ENCODE measurements at regions not wholly inside any gene's neighbourhood (a gene's known extent, or its start where the extent isn't known, plus 50 kb on each side); places are given as distances from the start of the nearest gene placed in this dataset.

- H3K4me2 ChIP-seq = no peak overlapping the region
- ChIA-PET POLR2A (ENCODE audit: unreplicated experiment) (no interaction called here), CTCF (no interaction called here)
- no peaks in the 10 kb centered on the region for H3K36me3 ChIP-seq (ENCODE audit: low read depth)
- H3K4me1 ChIP-seq (replicated peaks; ENCODE audit: insufficient read depth) = peaks cover 6% of the 10 kb centered on the region; the same call in 1 of the 2 replicates
- no peak overlapping the region for H3K27ac ChIP-seq
- H3K79me2 ChIP-seq (ENCODE audit: low read depth) = no peaks in the 10 kb centered on the region
- no peak overlapping the region for H3K4me3 ChIP-seq
- H4K20me1 ChIP-seq (ENCODE audit: insufficient read depth) = no peaks in the 10 kb centered on the region
- H2AFZ ChIP-seq = peak overlapping the region; percentile 12; the same call in 1 of the 2 replicates
- no peaks in the 10 kb centered on the region for H3K9me2 ChIP-seq (ENCODE audit: insufficient read depth)
- DNase-seq = no peak
- H3F3A ChIP-seq (ENCODE audit: insufficient read depth, low read depth) = peaks cover 6% of the 10 kb centered on the region; the same call in 1 of the 2 replicates
- TF ChIP-seq EZH2 (IDR thresholded peaks at IDR 0.05; ENCODE audit: low read depth) (no peak), CTCF (conservative IDR thresholded peaks at IDR 0.05) (no peak)
- H3K9me3 ChIP-seq (ENCODE audit: insufficient read depth, low read depth) = no peaks in the 10 kb centered on the region
- no peaks in the 10 kb centered on the region for H3K27me3 ChIP-seq (ENCODE audit: insufficient read depth, low read depth)
- no TSS peak for BruUV-seq (replicated peaks)
- intact Hi-C loops (cut with micrococcal nuclease; ENCODE audit: unreplicated experiment) = no loop called here
These were observed 466.6 kb downstream of the LPIN1 start for GRCh38 chr2:12212841-12213597.

- intact Hi-C loops (cut with micrococcal nuclease; ENCODE audit: unreplicated experiment) = no loop called here
- POLR2A ChIA-PET (ENCODE audit: unreplicated experiment) = no interaction called here
- H3K27ac ChIP-seq = no peak overlapping the region
These were observed 470.7 kb downstream of the LPIN1 start for GRCh38 chr2:12217175-12217574.

GRCh38 chr2:12219761-12220160, 473.3 kb downstream of the LPIN1 start:
- TF ChIP-seq EZH2 (IDR thresholded peaks at IDR 0.05; ENCODE audit: low read depth) (no peak), CTCF (conservative IDR thresholded peaks at IDR 0.05) (no peak)
- Histone ChIP-seq H3K9me3 (ENCODE audit: insufficient read depth, low read depth) (peaks cover 16% of the 10 kb centered on the region; the same call in 1 of the 2 replicates), H3K4me1 (replicated peaks; ENCODE audit: insufficient read depth) (no peaks in the 10 kb centered on the region), H3K4me3 (no peak overlapping the region), H3K4me2 (no peak overlapping the region), H3K27ac (no peak overlapping the region), H3K36me3 (ENCODE audit: low read depth) (no peaks in the 10 kb centered on the region), H3F3A (ENCODE audit: insufficient read depth, low read depth) (no peaks in the 10 kb centered on the region), H4K20me1 (ENCODE audit: insufficient read depth) (no peaks in the 10 kb centered on the region), H3K27me3 (ENCODE audit: insufficient read depth, low read depth) (no peaks in the 10 kb centered on the region), H2AFZ (no peak overlapping the region), H3K79me2 (ENCODE audit: low read depth) (no peaks in the 10 kb centered on the region), H3K9me2 (ENCODE audit: insufficient read depth) (no peaks in the 10 kb centered on the region)
- DNase-seq = no peak
- BruUV-seq (replicated peaks) = no TSS peak
- ChIA-PET POLR2A (ENCODE audit: unreplicated experiment) (no interaction called here), CTCF (no interaction called here)
- intact Hi-C loops (cut with micrococcal nuclease; ENCODE audit: unreplicated experiment) = no loop called here

More at GRCh38 chr2:12217175-12217574, 470.7 kb downstream of the LPIN1 start:
- Histone ChIP-seq H3K4me1 (replicated peaks; ENCODE audit: insufficient read depth) (peaks cover 6% of the 10 kb centered on the region; the same call in 1 of the 2 replicates), H3K27me3 (ENCODE audit: insufficient read depth, low read depth) (no peaks in the 10 kb centered on the region), H3K9me3 (ENCODE audit: insufficient read depth, low read depth) (no peaks in the 10 kb centered on the region), H2AFZ (no peak overlapping the region), H3K9me2 (ENCODE audit: insufficient read depth) (no peaks in the 10 kb centered on the region), H3F3A (ENCODE audit: insufficient read depth, low read depth) (peaks cover 6% of the 10 kb centered on the region; the same call in 1 of the 2 replicates), H3K79me2 (ENCODE audit: low read depth) (no peaks in the 10 kb centered on the region), H3K4me3 (no peak overlapping the region), H4K20me1 (ENCODE audit: insufficient read depth) (no peaks in the 10 kb centered on the region), H3K4me2 (no peak overlapping the region), H3K36me3 (ENCODE audit: low read depth) (no peaks in the 10 kb centered on the region)
- no TSS peak for BruUV-seq (replicated peaks)
- DNase-seq = no peak
- CTCF ChIA-PET = no interaction called here
- TF ChIP-seq EZH2 (IDR thresholded peaks at IDR 0.05; ENCODE audit: low read depth) (no peak), CTCF (conservative IDR thresholded peaks at IDR 0.05) (no peak)
